HT1080 (cell line): ENCODE measurements at regions not wholly inside any gene's neighbourhood (a gene's known extent, or its start where the extent isn't known, plus 50 kb on each side); places are given as distances from the start of the nearest gene placed in this dataset.

ENCODE experiments used
- DNase-seq: peaks from one replicate; pipeline ENCODE4 v3.0.0-alpha.2; 2015; ENCODE audit warnings: low read depth

- DNase-seq, result no peak
Measured at GRCh38 chr17:22410136-22410535, 717.8 kb downstream of the KCNJ18 start.

- no peak for DNase-seq
Measured at GRCh38 chr17:22411185-22411784, 719.0 kb downstream of the KCNJ18 start.

GRCh38 chr17:22435231-22435974 lies 743.1 kb downstream of the KCNJ18 start:
- no peak for DNase-seq

- no peak for DNase-seq
Measured at GRCh38 chr17:22441776-22442175, 749.5 kb downstream of the KCNJ18 start.

- DNase-seq, result no peak
Measured at GRCh38 chr17:22443061-22443460, 750.7 kb downstream of the KCNJ18 start.

GRCh38 chr17:22453181-22453580 lies 760.9 kb downstream of the KCNJ18 start:
- DNase-seq, result no peak

GRCh38 chr17:22454070-22454999 lies 762.0 kb downstream of the KCNJ18 start:
- DNase-seq, result peak; percentile 56

GRCh38 chr17:22459331-22459952 lies 767.1 kb downstream of the KCNJ18 start:
- no peak for DNase-seq

GRCh38 chr17:22459953-22460350 lies 767.6 kb downstream of the KCNJ18 start:
- no peak for DNase-seq

- DNase-seq, result no peak
Measured at GRCh38 chr17:22460461-22461063, 768.2 kb downstream of the KCNJ18 start.

GRCh38 chr17:22461460-22462145 lies 769.3 kb downstream of the KCNJ18 start:
- no peak for DNase-seq

GRCh38 chr17:22462461-22462860 lies 770.1 kb downstream of the KCNJ18 start:
- DNase-seq, result no peak

- no peak for DNase-seq
Measured at GRCh38 chr17:22463110-22463850, 771.0 kb downstream of the KCNJ18 start.

GRCh38 chr17:22464041-22464440 lies 771.7 kb downstream of the KCNJ18 start:
- no peak for DNase-seq

GRCh38 chr17:22467720-22468119 lies 775.4 kb downstream of the KCNJ18 start:
- no peak for DNase-seq

- DNase-seq, result no peak
Measured at GRCh38 chr17:22469101-22469880, 777.0 kb downstream of the KCNJ18 start.

GRCh38 chr17:22469941-22470340 lies 777.6 kb downstream of the KCNJ18 start:
- no peak for DNase-seq

- DNase-seq, result no peak
Measured at GRCh38 chr17:22470411-22471175, 778.3 kb downstream of the KCNJ18 start.
